ENCODE measurements at regions not wholly inside any gene's neighbourhood (a gene's known extent, or its start where the extent isn't known, plus 50 kb on each side); places are given as distances from the start of the nearest gene placed in this dataset.
"Not testable (repeated sequence)": the region's sequence is repeated elsewhere in the genome, so short reads cannot be mapped to it uniquely, and the experiment has no call there.

- DNase-seq (ENCODE audit: low read depth in 2 of 2): no peak
These were observed 107.5 kb downstream of the DCLK3 start for GRCh38 chr3:36656873-36657272.

DNA sequence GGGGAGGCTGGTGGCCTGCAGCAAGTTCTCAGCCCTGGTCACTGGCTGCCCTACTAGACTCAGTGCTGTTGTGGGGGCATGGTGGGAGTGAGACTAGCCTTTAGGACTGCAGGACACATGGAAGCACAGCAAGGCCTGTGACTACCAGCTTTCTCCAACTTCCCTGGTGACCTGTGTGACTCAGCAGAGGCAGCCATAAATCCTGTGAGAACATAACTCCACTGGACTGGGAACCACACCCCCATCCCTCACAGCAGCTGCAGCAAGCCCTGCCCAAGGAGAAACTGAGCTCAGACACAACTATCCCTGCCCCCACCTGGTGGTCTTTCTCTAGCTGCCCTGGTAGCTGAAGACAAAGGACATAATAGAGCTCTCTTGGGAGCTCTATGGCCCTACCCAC, 111.3 kb downstream of the DCLK3 start:
- no peak for DNase-seq (ENCODE audit: low read depth in 2 of 2)

DNA sequence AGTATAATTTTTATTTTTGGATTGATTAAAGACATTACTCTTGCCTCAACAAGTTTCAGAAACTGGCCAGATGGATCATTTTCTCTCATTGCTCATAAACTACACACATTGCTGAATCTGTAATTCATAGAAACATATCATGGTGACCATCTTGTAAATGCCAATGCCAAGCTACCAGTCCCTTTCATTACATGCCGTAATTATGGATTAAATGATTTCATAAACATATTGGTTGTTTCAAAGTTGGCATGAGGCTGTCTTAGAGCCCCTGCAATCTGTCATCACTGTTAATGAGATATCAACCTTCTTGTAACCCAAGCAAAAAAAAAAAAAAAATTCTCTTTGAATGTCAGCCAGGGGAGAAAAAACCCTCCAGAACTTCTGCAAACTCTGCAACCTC, 112.2 kb downstream of the DCLK3 start:
- DNase-seq (ENCODE audit: low read depth in 2 of 2): no peak

DNA sequence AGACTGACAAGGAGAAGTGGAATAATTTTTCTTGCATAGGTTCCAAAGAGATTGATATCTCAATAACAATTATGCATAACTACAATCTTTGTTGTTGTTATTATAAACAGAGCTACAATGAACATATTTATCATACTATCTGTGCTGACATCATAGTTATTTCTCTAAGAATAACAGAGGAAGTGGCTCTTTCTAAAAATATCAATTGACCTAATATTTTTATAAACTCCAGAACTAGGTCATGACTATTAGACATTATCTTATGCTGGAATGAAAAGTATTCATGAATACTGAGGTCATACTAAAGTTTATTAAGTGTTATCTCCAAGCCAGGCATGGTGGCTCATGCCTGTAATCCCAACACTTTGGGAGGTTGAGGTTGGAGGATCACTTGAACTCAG, 114.1 kb downstream of the DCLK3 start:
- no peak for DNase-seq (ENCODE audit: low read depth in 2 of 2)

GRCh38 chr3:36649125-36649524, 115.2 kb downstream of the DCLK3 start:
- DNase-seq (ENCODE audit: low read depth in 2 of 2): no peak

DNA sequence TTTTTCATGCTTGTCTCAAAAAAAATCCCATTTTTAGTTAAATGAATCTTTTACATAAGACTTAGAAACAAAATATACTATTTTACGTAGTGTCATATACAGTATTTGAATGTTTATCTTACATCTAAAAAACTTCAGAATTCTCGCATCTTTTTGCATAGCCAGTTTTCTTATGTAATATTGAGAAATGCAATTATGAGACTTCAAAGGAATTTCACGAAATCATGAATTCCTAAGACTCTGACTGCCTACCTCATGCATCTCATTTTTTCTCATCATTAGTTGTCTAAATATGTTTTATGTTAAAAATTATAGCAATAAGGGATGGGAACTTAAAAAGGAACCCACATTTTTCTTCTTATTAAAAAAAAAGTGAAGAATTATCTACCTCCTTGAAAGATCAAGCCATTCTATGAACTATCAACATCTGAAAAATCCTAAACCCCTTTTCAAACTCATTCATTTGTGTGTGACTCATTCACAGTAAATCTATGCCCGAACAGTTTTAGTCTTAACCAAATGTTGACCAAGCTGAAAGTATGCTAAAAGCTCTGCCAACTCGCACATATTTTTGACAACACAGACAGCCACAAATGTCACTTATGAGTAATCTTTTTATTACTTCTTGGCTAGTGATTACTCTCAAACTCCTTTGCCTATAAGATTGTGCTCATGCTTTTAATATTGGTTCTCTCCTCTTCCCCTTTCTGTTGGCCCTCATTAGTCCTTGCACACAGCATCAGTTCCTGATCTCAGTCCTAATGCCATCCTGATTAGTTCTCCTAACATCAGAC, 115.9 kb downstream of the DCLK3 start:
- peak; percentile 97 for DNase-seq (ENCODE audit: low read depth in 2 of 2)

- no peak for DNase-seq (ENCODE audit: low read depth in 2 of 2)
These were observed 116.9 kb downstream of the DCLK3 start for GRCh38 chr3:36647423-36647853.

- DNase-seq (ENCODE audit: low read depth in 2 of 2): no peak
These were observed 121.2 kb downstream of the DCLK3 start for GRCh38 chr3:36643192-36643591.

DNA sequence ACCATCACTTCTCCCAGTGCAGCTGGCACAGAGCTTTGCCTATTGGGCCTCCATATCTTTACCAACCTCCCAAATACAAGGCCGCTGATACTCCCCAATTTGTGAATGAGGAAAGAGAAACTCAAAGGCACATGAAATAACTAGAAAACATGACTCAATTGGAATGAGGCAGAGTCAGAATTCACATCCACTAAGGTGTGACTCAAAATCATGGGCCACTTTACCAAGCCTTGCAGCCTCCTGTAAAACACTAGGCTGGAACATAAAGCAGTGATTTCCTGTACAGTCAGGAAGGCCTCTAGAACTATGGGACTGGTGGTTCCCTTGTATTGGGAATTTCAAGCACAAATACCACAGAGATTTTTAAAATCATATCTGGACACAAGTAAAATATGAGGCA, 128.6 kb downstream of the DCLK3 start:
- DNase-seq (ENCODE audit: low read depth in 2 of 2): no peak

GRCh38 chr3:36633897-36634296, 130.5 kb downstream of the DCLK3 start:
- DNase-seq (ENCODE audit: low read depth in 2 of 2): not testable (repeated sequence)

DNA sequence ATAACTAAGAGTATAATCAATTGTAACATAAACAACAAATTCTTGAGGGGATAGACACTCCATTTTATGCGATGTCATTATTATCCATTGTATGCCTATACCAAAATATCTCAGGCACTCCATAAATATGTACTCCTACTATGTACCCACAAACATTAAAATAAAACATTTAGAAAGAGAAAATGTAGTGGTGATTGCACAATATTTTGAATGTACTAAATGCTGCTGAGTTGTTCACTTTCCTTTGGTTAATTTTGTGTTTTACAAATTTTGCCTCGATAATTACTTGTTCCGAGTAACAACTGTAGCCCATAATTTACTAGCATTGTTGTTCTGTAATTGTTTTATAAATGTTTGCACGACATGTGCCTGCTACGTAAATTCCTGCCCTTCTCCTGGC, 131.3 kb downstream of the DCLK3 start:
- no peak for DNase-seq (ENCODE audit: low read depth in 2 of 2)

DNA sequence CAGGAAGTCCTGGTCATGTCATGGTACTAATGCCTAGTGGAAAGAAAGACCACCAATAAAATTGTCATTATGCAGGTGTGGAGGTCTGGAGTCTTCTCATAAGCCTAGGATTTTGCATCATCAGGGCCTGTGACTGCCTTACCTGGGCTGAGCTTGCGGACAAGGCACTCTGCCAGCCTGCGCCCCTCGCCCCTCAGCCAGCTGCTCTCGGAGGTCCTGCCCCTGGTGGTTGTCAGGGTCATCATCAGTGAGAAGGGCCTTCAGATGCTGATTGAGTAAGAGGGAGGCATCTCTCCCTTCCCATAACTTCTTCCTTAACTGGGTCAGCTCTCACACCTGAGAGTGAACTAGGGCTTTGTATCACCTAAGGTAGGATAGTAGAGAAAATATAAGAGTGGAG, 132.8 kb downstream of the DCLK3 start:
- DNase-seq (ENCODE audit: low read depth in 2 of 2): no peak

GRCh38 chr3:36615861-36616260, 148.5 kb downstream of the DCLK3 start:
- no peak for DNase-seq (ENCODE audit: low read depth in 2 of 2)

- no peak for DNase-seq (ENCODE audit: low read depth in 2 of 2)
These were observed 157.2 kb downstream of the DCLK3 start for GRCh38 chr3:36606871-36607765.

- no peak for DNase-seq (ENCODE audit: low read depth in 2 of 2)
These were observed 160.9 kb downstream of the DCLK3 start for GRCh38 chr3:36603423-36603822.

DNA sequence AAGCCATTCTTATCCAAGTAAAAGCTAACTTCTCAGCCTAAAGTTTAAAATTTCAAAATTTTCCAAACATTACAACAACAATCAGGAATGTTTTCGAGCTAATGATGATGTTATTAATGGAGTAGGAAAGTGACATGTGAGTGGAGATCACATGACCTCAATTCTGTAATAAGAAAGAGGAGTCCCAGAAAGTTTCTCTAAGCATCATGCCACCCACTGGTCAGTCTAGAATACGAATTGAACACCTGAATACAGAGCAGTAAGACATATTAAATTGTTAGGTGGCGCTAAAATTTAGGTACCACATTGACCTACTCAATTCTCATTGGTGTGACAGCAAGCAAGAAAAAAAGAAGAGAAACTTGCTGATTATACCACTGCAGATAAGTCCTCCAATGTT, 163.9 kb downstream of the DCLK3 start:
- no peak for DNase-seq (ENCODE audit: low read depth in 2 of 2)
